ENCODE measurements at regions not wholly inside any gene's neighbourhood (a gene's known extent, or its start where the extent isn't known, plus 50 kb on each side); places are given as distances from the start of the nearest gene placed in this dataset. TPM values are rescaled to one million over a fixed set of nuclear protein-coding genes. Genes with fewer than 3 reads are reported as not detected.

Small RNA genes lying in the stretch of these regions (small RNA-seq; reads per million reads assigned to genes)
- gene RF00322 (not detected), gene RNU6-99P (not detected)
